ENCODE measurements at regions not wholly inside any gene's neighbourhood (a gene's known extent, or its start where the extent isn't known, plus 50 kb on each side); places are given as distances from the start of the nearest gene placed in this dataset.

DNA sequence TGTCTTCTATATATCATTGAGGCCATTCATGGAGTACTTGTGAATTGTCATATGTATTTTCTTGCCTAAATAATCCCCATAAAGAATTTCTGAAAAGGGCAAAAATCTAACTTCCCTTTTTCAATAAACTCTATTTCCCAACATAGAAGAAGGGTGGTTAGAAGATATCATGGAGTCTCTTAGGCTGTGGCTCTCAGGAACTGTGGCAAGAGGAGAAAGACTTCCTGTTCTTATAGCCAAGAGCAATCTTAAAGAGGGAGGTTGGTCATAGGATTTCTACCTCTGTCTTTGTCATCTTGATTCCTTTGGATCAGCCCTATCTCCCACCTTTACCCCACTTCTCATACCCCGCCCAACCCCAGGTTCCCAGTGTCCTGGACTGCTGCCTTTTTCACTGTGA lies 175.8 kb downstream of the TYW3 start:
- H3K27ac ChIP-seq (ENCODE audit: extremely low read length, insufficient read depth, low read length): no peak overlapping the region
- no peaks in the 10 kb centered on the region for H3K36me3 ChIP-seq (replicated peaks in 1 of 2; ENCODE audit: control insufficient read depth in 1 of 2, insufficient read depth in 2 of 2, low read length in 2 of 2)
- H2AFZ ChIP-seq (ENCODE audit: low read length): no peak overlapping the region
- no peak overlapping the region for H3K4me3 ChIP-seq (replicated peaks in 1 of 3; ENCODE audit: insufficient read depth in 1 of 3, low read depth in 2 of 3, low read length in 3 of 3)
- H3K4me1 ChIP-seq (ENCODE audit: insufficient read depth, low read length): no peaks in the 10 kb centered on the region
- no TSS peak for BruUV-seq (replicated peaks)
- 0% methylated on average over 1 of the region's 1 CpG for WGBS (ENCODE audit: low lambda C conversion rate)
- DNase-seq (ENCODE audit: low spot score) (no peak), FAIRE-seq (no peak), ATAC-seq (no peak)
- no peaks in the 10 kb centered on the region for H3K27me3 ChIP-seq (ENCODE audit: control insufficient read depth in 1 of 2, insufficient read depth in 2 of 2, low read length in 2 of 2)
- in situ Hi-C loops (cut with HindIII; ENCODE audit: extremely low pct_ligation_motif_present, low pct_unique_long_range_greater_than_20kb) (no loop called here), intact Hi-C loops (cut with micrococcal nuclease; ENCODE audit: unreplicated experiment) (no loop called here)
- H3K9ac ChIP-seq (ENCODE audit: insufficient read depth, low read depth, low read length): no peak overlapping the region
- no peak for TF ChIP-seq TEF (CRISPR knock-in tag; IDR thresholded peaks at IDR 0.05)
- TF ChIP-seq FOXK2 (IDR thresholded peaks at IDR 0.05): no peak
- TF ChIP-seq ZFP82 (CRISPR knock-in tag; IDR thresholded peaks at IDR 0.05; ENCODE audit: borderline replicate concordance): no peak
- no peak for TF ChIP-seq HDAC2 (CRISPR knock-in tag; IDR thresholded peaks at IDR 0.05)
- no peak for TF ChIP-seq SNRNP70 (IDR thresholded peaks at IDR 0.05; ENCODE audit: low read depth, low read length)
- no peak for TF ChIP-seq HES4 (CRISPR knock-in tag; IDR thresholded peaks at IDR 0.05; ENCODE audit: borderline replicate concordance)
- no peak for TF ChIP-seq SRSF9 (IDR thresholded peaks at IDR 0.05; ENCODE audit: borderline replicate concordance, insufficient read depth, low read depth, low read length, poor library complexity, severe bottlenecking)
- no peak for TF ChIP-seq GFI1 (CRISPR knock-in tag; IDR thresholded peaks at IDR 0.05; ENCODE audit: borderline replicate concordance)
- no peak for TF ChIP-seq GATA4 (IDR thresholded peaks at IDR 0.05; ENCODE audit: borderline replicate concordance, low read depth)
- no peak overlapping the region for H3K4me2 ChIP-seq (ENCODE audit: low read depth, low read length)
- POLR2A ChIA-PET: no interaction called here
- no peaks in the 10 kb centered on the region for H3K79me2 ChIP-seq (ENCODE audit: insufficient read depth, low read length)
- CTCF ChIA-PET (ENCODE audit: low intra/inter-chr PET ratio, low total read pairs): no interaction called here
- H4K20me1 ChIP-seq (ENCODE audit: insufficient read depth, low read length): no peaks in the 10 kb centered on the region
- H3K9me3 ChIP-seq (ENCODE audit: low read length): peaks cover 15% of the 10 kb centered on the region; the same call in 1 of the 2 replicates

GRCh38 chr1:74913978-74914377 lies 181.0 kb downstream of the TYW3 start:
- no peak overlapping the region for H3K9ac ChIP-seq (ENCODE audit: insufficient read depth, low read depth, low read length)
- H3K27me3 ChIP-seq (ENCODE audit: control insufficient read depth in 1 of 2, insufficient read depth in 2 of 2, low read length in 2 of 2): no peaks in the 10 kb centered on the region
- ChIA-PET CTCF (ENCODE audit: low intra/inter-chr PET ratio, low total read pairs) (no interaction called here), POLR2A (no interaction called here)
- in situ Hi-C loops (cut with HindIII; ENCODE audit: extremely low pct_ligation_motif_present, low pct_unique_long_range_greater_than_20kb): no loop called here
- no peak overlapping the region for H3K4me3 ChIP-seq (replicated peaks in 1 of 3; ENCODE audit: insufficient read depth in 1 of 3, low read depth in 2 of 3, low read length in 3 of 3)
- no TSS peak for BruUV-seq (replicated peaks)
- no peaks in the 10 kb centered on the region for H3K79me2 ChIP-seq (ENCODE audit: insufficient read depth, low read length)
- no peak overlapping the region for H2AFZ ChIP-seq (ENCODE audit: low read length)
- no peaks in the 10 kb centered on the region for H4K20me1 ChIP-seq (ENCODE audit: insufficient read depth, low read length)
- 0% methylated on average over 3 of the region's 3 CpGs for WGBS (ENCODE audit: low lambda C conversion rate)
- H3K4me1 ChIP-seq (ENCODE audit: insufficient read depth, low read length): no peaks in the 10 kb centered on the region
- peaks cover 27% of the 10 kb centered on the region for H3K9me3 ChIP-seq (ENCODE audit: low read length)
- intact Hi-C loops (cut with micrococcal nuclease; ENCODE audit: unreplicated experiment): no loop called here
- ATAC-seq (no peak), FAIRE-seq (no peak), DNase-seq (ENCODE audit: low spot score) (no peak)
- H3K36me3 ChIP-seq (replicated peaks in 1 of 2; ENCODE audit: control insufficient read depth in 1 of 2, insufficient read depth in 2 of 2, low read length in 2 of 2): no peaks in the 10 kb centered on the region
- no peak overlapping the region for H3K27ac ChIP-seq (ENCODE audit: extremely low read length, insufficient read depth, low read length)
- no peak overlapping the region for H3K4me2 ChIP-seq (ENCODE audit: low read depth, low read length)
- no peak for TF ChIP-seq ZNF614 (CRISPR knock-in tag; IDR thresholded peaks at IDR 0.05; ENCODE audit: borderline replicate concordance)
- TF ChIP-seq HDAC2 (CRISPR knock-in tag; IDR thresholded peaks at IDR 0.05): no peak
- TF ChIP-seq KLF9 (CRISPR knock-in tag; IDR thresholded peaks at IDR 0.05; ENCODE audit: low read depth): no peak
- TF ChIP-seq, protein P1, sequence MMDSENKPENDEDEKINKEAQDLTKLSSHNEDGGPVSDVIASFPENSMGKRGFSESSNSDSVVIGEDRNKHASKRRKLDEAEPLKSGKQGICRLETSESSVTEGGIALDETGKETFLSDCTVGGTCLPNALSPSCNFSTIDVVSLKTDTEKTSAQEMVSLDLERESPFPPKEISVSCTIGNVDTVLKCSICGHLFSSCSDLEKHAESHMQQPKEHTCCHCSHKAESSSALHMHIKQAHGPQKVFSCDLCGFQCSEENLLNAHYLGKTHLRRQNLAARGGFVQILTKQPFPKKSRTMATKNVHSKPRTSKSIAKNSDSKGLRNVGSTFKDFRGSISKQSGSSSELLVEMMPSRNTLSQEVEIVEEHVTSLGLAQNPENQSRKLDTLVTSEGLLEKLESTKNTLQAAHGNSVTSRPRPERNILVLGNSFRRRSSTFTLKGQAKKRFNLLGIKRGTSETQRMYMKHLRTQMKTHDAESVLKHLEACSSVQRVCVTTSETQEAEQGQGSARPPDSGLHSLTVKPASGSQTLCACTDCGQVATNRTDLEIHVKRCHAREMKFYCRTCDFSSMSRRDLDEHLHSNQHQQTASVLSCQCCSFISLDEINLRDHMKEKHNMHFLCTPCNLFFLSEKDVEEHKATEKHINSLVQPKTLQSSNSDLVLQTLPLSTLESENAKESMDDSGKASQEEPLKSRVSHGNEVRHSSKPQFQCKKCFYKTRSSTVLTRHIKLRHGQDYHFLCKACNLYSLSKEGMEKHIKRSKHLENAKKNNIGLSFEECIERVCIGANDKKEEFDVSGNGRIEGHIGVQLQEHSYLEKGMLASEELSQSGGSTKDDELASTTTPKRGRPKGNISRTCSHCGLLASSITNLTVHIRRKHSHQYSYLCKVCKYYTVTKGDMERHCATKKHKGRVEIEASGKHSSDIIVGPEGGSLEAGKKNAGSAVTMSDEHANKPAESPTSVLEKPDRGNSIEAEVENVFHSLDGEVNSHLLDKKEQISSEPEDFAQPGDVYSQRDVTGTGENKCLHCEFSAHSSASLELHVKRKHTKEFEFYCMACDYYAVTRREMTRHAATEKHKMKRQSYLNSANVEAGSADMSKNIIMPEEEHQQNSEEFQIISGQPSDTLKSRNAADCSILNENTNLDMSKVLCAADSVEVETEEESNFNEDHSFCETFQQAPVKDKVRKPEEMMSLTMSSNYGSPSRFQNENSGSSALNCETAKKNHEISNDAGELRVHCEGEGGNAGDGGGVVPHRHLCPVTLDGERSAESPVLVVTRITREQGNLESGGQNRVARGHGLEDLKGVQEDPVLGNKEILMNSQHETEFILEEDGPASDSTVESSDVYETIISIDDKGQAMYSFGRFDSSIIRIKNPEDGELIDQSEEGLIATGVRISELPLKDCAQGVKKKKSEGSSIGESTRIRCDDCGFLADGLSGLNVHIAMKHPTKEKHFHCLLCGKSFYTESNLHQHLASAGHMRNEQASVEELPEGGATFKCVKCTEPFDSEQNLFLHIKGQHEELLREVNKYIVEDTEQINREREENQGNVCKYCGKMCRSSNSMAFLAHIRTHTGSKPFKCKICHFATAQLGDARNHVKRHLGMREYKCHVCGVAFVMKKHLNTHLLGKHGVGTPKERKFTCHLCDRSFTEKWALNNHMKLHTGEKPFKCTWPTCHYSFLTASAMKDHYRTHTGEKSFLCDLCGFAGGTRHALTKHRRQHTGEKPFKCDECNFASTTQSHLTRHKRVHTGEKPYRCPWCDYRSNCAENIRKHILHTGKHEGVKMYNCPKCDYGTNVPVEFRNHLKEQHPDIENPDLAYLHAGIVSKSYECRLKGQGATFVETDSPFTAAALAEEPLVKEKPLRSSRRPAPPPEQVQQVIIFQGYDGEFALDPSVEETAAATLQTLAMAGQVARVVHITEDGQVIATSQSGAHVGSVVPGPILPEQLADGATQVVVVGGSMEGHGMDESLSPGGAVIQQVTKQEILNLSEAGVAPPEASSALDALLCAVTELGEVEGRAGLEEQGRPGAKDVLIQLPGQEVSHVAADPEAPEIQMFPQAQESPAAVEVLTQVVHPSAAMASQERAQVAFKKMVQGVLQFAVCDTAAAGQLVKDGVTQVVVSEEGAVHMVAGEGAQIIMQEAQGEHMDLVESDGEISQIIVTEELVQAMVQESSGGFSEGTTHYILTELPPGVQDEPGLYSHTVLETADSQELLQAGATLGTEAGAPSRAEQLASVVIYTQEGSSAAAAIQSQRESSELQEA (CRISPR knock-in tag; IDR thresholded peaks at IDR 0.05; ENCODE audit: not compliant biosample characterization): no peak
